ENCODE measurements at regions not wholly inside any gene's neighbourhood (a gene's known extent, or its start where the extent isn't known, plus 50 kb on each side); places are given as distances from the start of the nearest gene placed in this dataset.

DNA sequence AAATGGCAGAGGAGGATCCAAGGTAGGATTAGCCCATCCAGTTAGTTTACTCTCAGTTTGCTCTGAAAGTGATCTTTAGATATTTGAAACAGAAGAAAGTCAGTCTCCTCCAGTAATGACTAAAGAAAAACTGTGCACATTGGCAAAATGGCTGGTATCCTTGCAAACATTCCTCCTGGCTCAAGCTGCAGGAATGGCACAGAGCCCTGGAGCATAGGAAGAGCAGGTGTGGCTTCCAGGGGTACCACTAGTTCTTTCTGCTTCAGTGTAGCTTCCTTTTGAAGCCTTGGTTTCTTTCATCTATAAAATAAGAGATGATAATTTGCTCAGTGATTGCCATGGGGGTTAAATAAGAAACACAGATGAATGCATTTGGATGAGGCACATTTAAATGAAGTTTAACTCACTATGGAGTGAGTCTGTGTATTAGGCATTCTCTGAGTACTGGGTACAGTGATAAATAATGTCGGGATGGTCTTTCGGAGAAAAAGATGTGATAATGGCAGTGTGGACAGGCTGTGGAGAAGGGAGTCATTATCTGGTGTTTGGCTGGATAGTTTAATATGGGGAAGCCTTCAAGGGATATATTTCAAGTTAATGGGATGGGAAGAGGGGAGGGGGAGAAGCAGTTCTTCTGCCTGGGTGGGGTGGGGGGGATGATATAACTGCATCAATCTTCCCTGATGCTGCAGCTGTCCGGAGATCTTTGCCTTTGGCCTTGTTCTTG lies 217.3 kb upstream of the KLF4 start:
- no peak for ATAC-seq (ENCODE audit: low read depth)
- Mint-ChIP-seq H3K4me3 (no peak overlapping the region), H3K9me3 (no peaks in the 10 kb centered on the region), H3K36me3 (ENCODE audit: low read depth) (no peaks in the 10 kb centered on the region), H3K4me1 (no peaks in the 10 kb centered on the region), H3K27ac (no peak overlapping the region), H3K27me3 (peaks cover 3% of the 10 kb centered on the region)
- CTCF ChIA-PET: no interaction called here
- TF ChIP-seq, protein P1, sequence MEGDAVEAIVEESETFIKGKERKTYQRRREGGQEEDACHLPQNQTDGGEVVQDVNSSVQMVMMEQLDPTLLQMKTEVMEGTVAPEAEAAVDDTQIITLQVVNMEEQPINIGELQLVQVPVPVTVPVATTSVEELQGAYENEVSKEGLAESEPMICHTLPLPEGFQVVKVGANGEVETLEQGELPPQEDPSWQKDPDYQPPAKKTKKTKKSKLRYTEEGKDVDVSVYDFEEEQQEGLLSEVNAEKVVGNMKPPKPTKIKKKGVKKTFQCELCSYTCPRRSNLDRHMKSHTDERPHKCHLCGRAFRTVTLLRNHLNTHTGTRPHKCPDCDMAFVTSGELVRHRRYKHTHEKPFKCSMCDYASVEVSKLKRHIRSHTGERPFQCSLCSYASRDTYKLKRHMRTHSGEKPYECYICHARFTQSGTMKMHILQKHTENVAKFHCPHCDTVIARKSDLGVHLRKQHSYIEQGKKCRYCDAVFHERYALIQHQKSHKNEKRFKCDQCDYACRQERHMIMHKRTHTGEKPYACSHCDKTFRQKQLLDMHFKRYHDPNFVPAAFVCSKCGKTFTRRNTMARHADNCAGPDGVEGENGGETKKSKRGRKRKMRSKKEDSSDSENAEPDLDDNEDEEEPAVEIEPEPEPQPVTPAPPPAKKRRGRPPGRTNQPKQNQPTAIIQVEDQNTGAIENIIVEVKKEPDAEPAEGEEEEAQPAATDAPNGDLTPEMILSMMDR (IDR thresholded peaks at IDR 0.05): no peak
- POLR2A ChIA-PET: no interaction called here
- DNase-seq: no peak
- intact Hi-C loops (cut with micrococcal nuclease): no loop called here

DNA sequence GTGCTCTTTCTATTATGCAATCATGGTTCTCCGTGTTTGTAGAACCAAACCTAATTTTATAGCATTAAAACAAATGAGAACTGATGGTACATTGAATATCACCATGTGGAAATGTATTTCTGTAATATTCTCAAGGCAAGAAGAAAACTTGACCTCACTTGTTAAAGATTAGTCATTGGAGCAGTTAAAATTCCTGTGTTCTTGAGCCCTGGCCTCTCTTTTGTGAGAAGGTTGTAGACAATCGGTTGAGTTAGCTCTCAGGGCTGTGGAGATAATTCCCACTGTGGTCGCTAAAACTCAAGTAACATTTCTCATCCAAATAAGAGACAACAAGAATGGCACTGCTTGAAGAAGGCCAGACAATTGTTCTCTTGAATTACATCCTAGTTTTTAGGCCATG lies 216.0 kb upstream of the KLF4 start:
- H3K9me3 Mint-ChIP-seq: no peaks in the 10 kb centered on the region
- TF ChIP-seq, protein P1 (IDR thresholded peaks at IDR 0.05): no peak
- ChIA-PET POLR2A (no interaction called here), CTCF (no interaction called here)
- no peak overlapping the region for H3K4me3 Mint-ChIP-seq
- H3K36me3 Mint-ChIP-seq (ENCODE audit: low read depth): no peaks in the 10 kb centered on the region
- H3K4me1 Mint-ChIP-seq: no peaks in the 10 kb centered on the region
- H3K27ac Mint-ChIP-seq: no peak overlapping the region
- ATAC-seq (ENCODE audit: low read depth): no peak
- no peak for DNase-seq
- H3K27me3 Mint-ChIP-seq: peaks cover 4% of the 10 kb centered on the region
- intact Hi-C loops (cut with micrococcal nuclease): no loop called here

DNA sequence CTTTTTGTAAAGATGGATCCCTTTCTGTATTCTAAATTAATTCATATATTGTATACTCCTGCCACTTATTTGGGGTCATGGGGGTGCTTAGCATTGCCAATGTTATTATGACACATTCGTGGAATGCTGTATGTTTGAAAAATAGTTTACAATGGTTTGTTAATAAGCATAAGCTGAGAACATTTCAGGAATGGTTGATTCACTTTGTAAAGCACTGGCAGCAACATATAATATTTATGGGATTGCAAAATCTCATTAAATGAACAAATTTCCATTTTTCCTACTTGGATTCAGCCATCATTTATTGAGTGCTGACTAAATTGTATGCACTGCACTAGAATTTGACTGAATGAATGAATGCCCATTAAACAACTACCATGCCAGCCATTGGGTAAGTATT lies 215.2 kb upstream of the KLF4 start:
- intact Hi-C loops (cut with micrococcal nuclease): loop anchor here (5.0 kb wide), 1 partner anchor 1813 kb away; no protein-coding TSS in a partner anchor
- ChIA-PET CTCF (no interaction called here), POLR2A (no interaction called here)
- Mint-ChIP-seq H3K4me1 (no peaks in the 10 kb centered on the region), H3K36me3 (ENCODE audit: low read depth) (no peaks in the 10 kb centered on the region), H3K27ac (no peak overlapping the region), H3K27me3 (peaks cover 4% of the 10 kb centered on the region), H3K9me3 (no peaks in the 10 kb centered on the region), H3K4me3 (no peak overlapping the region)
- no peak for DNase-seq
- no peak for ATAC-seq (ENCODE audit: low read depth)
- TF ChIP-seq, protein P1 (IDR thresholded peaks at IDR 0.05): no peak

DNA sequence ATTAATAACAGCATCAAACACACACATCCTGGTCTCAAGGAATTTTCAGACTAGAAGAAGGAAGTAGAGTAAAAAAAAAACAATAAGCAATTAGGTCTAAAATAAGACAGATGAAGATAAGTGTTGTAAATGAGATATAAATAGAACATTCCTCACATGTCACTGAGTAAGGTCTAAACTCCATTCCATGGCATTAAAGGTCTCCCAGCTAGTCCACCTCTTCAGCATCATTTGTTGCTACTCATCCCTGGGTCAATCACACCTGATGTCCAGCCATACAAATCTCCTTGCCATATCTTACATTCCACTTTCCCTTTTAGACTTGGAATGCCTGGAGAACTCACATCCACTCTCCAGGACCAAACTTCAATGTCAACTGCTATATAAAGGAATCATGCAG lies 214.1 kb upstream of the KLF4 start:
- no peak overlapping the region for H3K4me3 Mint-ChIP-seq
- H3K27ac Mint-ChIP-seq: no peak overlapping the region
- TF ChIP-seq, protein P1 (IDR thresholded peaks at IDR 0.05): no peak
- no peak for DNase-seq
- peaks cover 4% of the 10 kb centered on the region for H3K27me3 Mint-ChIP-seq
- CTCF ChIA-PET: interaction anchor here (0.7 kb wide), 1 partner anchor 54 kb away, joined by 3 read pairs; no protein-coding TSS in a partner anchor
- H3K9me3 Mint-ChIP-seq: no peaks in the 10 kb centered on the region
- no peaks in the 10 kb centered on the region for H3K36me3 Mint-ChIP-seq (ENCODE audit: low read depth)
- H3K4me1 Mint-ChIP-seq: no peaks in the 10 kb centered on the region
- intact Hi-C loops (cut with micrococcal nuclease): loop anchor here (5.0 kb wide), 1 partner anchor 1814 kb away; no protein-coding TSS in a partner anchor
- POLR2A ChIA-PET: no interaction called here
- ATAC-seq (ENCODE audit: low read depth): no peak

DNA sequence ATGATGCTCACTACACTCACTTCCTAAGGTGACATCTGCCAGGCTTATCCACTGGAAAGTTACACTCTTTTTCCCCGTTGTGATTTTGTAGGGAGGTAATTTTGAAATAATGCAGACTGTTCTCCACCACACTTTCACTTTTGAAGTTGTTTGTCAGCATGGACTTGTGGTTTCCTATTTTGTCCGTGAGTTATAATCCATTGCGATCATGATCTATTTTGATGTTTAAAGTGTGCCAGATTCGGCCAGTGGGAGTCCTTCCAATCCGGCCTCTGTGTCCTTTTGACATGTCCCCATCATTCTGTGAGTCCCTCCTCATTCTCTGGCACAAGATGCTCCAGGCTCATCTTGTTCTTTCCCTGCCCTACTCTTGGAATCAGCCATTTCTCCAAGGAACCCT lies 211.3 kb upstream of the KLF4 start:
- Mint-ChIP-seq H3K4me1 (no peaks in the 10 kb centered on the region), H3K9me3 (no peaks in the 10 kb centered on the region), H3K36me3 (ENCODE audit: low read depth) (no peaks in the 10 kb centered on the region), H3K27ac (no peak overlapping the region), H3K27me3 (peaks cover 6% of the 10 kb centered on the region), H3K4me3 (no peak overlapping the region)
- no peak for DNase-seq
- TF ChIP-seq, protein P1 (IDR thresholded peaks at IDR 0.05): no peak
- ChIA-PET CTCF (no interaction called here), POLR2A (no interaction called here)
- no peak for ATAC-seq (ENCODE audit: low read depth)
- intact Hi-C loops (cut with micrococcal nuclease): loop anchor here (5.0 kb wide), 1 partner anchor 1816 kb away; no protein-coding TSS in a partner anchor
